Lung (tissue), 11 donors: ENCODE measurements at regions not wholly inside any gene's neighbourhood (a gene's known extent, or its start where the extent isn't known, plus 50 kb on each side); places are given as distances from the start of the nearest gene placed in this dataset.

Source experiments
- ATAC-seq: fragments of 200-7000 bp; cut with Tn5 transposase; one replicate; pipeline ENCODE4 v1.9.1; 2020; ENCODE audit warnings: moderate number of reproducible peaks; ENCODE audit not compliant: insufficient read depth, low FRiP score
- DNase-seq, 3 donors: peaks; one replicate each; pipeline ENCODE4 v3.0.0-alpha.2; 2013 to 2017
- H3K27ac ChIP-seq, 2 donors: one replicate each; pipeline ENCODE4 v1.5.1; 2013; ENCODE audit warnings: mild to moderate bottlenecking in 2 of 2, moderate library complexity in 2 of 2, control low read depth in 1 of 2, inconsistent platforms in 1 of 2, low read depth in 1 of 2, low read length in 1 of 2
- H3K27me3 ChIP-seq, 3 donors: one replicate each; pipeline ENCODE4 v1.5.1; 2013; ENCODE audit warnings: low read length in 2 of 3; ENCODE audit not compliant: control insufficient read depth in 3 of 3, insufficient read depth in 3 of 3
- H3K36me3 ChIP-seq, 4 donors: one replicate each; pipeline ENCODE4 v1.5.1; 2013; ENCODE audit warnings: low read length in 4 of 4, mild to moderate bottlenecking in 1 of 4, moderate library complexity in 1 of 4; ENCODE audit not compliant: control insufficient read depth in 4 of 4, insufficient read depth in 4 of 4
- H3K4me1 ChIP-seq, 5 donors: one replicate each; pipeline ENCODE4 v1.5.1; 2013; ENCODE audit warnings: low read length in 5 of 5, mild to moderate bottlenecking in 2 of 5, moderate library complexity in 1 of 5; ENCODE audit not compliant: control insufficient read depth in 5 of 5, insufficient read depth in 5 of 5
- H3K4me3 ChIP-seq: one replicate; pipeline ENCODE4 v1.5.1; 2013; ENCODE audit warnings: mild to moderate bottlenecking, control low read depth, moderate library complexity
- H3K9ac ChIP-seq, 2 donors: one replicate each; pipeline ENCODE4 v1.5.1; 2013; ENCODE audit warnings: low read length in 2 of 2, control low read depth in 1 of 2; ENCODE audit not compliant: insufficient read depth in 1 of 2
- H3K9me3 ChIP-seq, 4 donors: one replicate each; pipeline ENCODE4 v1.5.1; 2013; ENCODE audit warnings: low read length in 3 of 4, mild to moderate bottlenecking in 1 of 4, moderate library complexity in 1 of 4; ENCODE audit not compliant: control insufficient read depth in 4 of 4, insufficient read depth in 3 of 4
- CTCF ChIP-seq: IDR thresholded peaks from 2 replicates; pipeline ENCODE4 v1.5.1; 2012; ENCODE audit warnings: mild to moderate bottlenecking; ENCODE audit errors: control extremely low read depth, extremely low read depth
- whole genome bisulfite sequencing, 2 donors: extraction: QIAGEN DNeasy Blood & Tissue Kit; methylation state at CpG; one replicate each; pipeline ENCODE4 v1.1.7; 2013; 5-methylcytosine and 5-hydroxymethylcytosine counted together
- donor health status: control.
- donor health status: control.
- donor health status: Bipolar disorder and iron deficiency.
- donor health status: healthy.
- donor health status: DM: yes; HTN: yes; CAD: no.

DNA sequence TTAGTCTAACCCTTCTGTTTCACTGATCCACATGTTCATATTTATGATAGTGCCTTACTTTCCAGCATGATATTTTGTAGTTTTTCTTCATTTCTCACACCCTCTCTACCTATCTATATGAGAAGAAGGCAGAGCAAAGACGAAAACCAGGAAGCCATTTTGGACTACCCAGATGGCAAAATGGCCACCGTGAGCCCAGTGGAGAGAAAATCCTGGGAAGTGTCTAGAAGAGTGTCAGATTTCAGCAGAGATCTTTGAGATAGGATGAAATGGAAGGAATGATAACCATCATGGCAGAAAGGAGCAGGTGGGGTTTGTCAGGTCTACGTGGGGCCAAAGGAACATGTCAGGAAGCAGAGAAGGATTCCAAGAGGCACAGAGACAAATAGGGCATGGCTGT is 84.0 kb upstream of the MYCN start:
- ATAC-seq (no peak), DNase-seq (no peak)
- Histone ChIP-seq H3K9ac (no peak overlapping the region), H3K27me3 (no peaks in the 10 kb centered on the region), H3K9me3 (no peaks in the 10 kb centered on the region), H3K27ac (no peak overlapping the region), H3K36me3 (no peaks in the 10 kb centered on the region), H3K4me3 (no peak overlapping the region), H3K4me1 (no peaks in the 10 kb centered on the region)
- TF ChIP-seq CTCF = no peak
- 95 to 96% methylated on average over 3 of the region's 3 CpGs for WGBS, 2 donors

DNA sequence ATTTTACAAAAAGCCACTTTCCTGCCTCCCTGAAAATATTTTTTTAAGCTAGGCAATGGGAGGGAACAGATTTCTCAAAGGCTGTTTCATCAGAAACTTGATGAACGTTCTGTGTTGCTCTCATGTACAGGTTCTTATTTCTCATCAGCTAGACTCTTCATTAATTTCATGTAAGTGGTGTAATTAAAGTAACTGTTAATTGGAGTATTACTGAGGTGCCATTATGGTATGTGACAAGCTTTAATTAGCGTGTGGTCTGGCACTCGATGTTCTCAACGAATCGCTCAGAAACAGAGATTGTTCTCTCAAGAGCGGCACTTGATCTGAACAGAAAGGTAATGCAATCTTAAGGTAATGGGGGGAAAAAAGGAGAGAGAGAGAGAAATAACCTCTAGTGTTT is 81.9 kb upstream of the MYCN start:
- Histone ChIP-seq H3K27me3 (no peaks in the 10 kb centered on the region), H3K27ac (no peak overlapping the region), H3K4me3 (no peak overlapping the region), H3K9ac (no peak overlapping the region), H3K36me3 (no peaks in the 10 kb centered on the region), H3K9me3 (no peaks in the 10 kb centered on the region), H3K4me1 (no peaks in the 10 kb centered on the region)
- no peak for TF ChIP-seq CTCF
- DNase-seq = no peak
- ATAC-seq = no peak
- 67 to 83% methylated on average over 6 of the region's 6 CpGs for WGBS, 2 donors

DNA sequence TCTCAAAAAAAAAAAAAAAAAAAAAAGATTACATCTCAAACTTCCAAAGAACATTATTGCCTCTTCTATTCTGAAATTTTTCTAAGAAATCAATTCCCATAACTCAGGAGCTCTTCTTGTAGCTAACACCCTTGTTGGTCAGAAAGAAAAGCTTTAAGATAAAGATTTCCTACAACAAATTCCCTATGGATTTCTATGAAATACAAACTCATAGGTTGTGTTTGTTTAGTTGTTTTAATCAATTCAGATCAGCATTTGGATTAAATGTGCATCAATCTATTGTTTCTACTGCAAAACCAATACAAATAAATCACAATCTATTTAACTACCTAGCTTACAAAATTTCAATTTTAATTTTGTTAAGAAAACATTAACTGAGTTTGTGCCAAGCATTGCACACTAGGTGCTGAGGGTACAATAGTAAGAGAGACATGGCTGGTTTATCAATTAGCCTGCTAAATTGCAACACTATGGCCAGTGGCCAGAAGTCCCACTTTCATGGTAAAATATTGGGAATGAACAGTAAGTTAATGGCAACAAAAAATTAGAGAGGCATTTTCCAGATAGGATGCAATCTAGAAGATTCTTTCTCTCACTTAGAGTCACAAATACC is 80.2 kb upstream of the MYCN start:
- H3K4me1 ChIP-seq = no peaks in the 10 kb centered on the region
- ATAC-seq (no peak), DNase-seq (no peak)
- H3K36me3 ChIP-seq = no peaks in the 10 kb centered on the region
- H3K9ac ChIP-seq = no peak overlapping the region
- H3K4me3 ChIP-seq = no peak overlapping the region
- H3K27ac ChIP-seq = no peak overlapping the region
- TF ChIP-seq CTCF = no peak
- no peaks in the 10 kb centered on the region for H3K27me3 ChIP-seq
- H3K9me3 ChIP-seq = no peaks in the 10 kb centered on the region

DNA sequence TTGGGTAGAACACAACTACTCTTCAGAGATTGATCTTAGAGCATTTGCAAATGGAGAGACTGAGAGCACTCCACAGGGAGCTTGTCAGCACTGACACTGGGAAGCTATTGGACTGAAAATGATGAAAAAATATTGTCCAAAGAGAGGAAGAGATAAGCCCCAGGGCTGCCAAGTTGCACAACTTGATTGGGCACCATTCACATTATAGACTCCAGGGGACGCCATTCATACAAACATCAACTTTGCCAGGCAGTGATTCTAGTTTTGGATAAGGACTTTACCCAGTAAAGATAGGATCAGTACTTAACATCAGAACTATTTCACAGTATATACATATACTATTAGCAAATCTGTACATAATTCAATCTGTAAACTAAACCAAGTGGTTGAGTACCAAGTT is 79.6 kb upstream of the MYCN start:
- Histone ChIP-seq H3K4me1 (no peaks in the 10 kb centered on the region), H3K27ac (no peak overlapping the region), H3K4me3 (no peak overlapping the region), H3K9ac (no peak overlapping the region), H3K36me3 (no peaks in the 10 kb centered on the region), H3K27me3 (no peaks in the 10 kb centered on the region), H3K9me3 (no peaks in the 10 kb centered on the region)
- no peak for TF ChIP-seq CTCF
- DNase-seq = no peak
- WGBS, 2 donors = 83 to 100% methylated on average over 1 of the region's 1 CpG
- no peak for ATAC-seq
